Activated B cell treated with CpG ODN at 0.5 μM for 24 hours (primary cell): ENCODE measurements at regions not wholly inside any gene's neighbourhood (a gene's known extent, or its start where the extent isn't known, plus 50 kb on each side); places are given as distances from the start of the nearest gene placed in this dataset.
"Not testable (repeated sequence)": the region's sequence is repeated elsewhere in the genome, so short reads cannot be mapped to it uniquely, and the experiment has no call there.

Experiments used
- ATAC-seq: fragments of 200-7000 bp; cut with Tn5 transposase; one replicate; pipeline ENCODE4 v1.10.0; 2021; ENCODE audit warnings: low read depth, mild to moderate bottlenecking, moderate library complexity
- CTCF ChIA-PET: fragments of 350-600 bp; sonication (Branson Sonifier 250); formaldehyde crosslinking; loops from one replicate; lab custom pipeline; 2021; ENCODE audit warnings: antibody characterized with exemption; lab: Charles Lee
- POLR2A ChIA-PET: fragments of 350-600 bp; sonication (Branson Sonifier 250); formaldehyde crosslinking; loops from one replicate; lab custom pipeline; 2021; ENCODE audit warnings: antibody characterized with exemption; lab: Charles Lee
- DNase-seq: peaks from one replicate; pipeline ENCODE4 v3.0.0; 2022
- H3K27ac Mint-ChIP-seq: one replicate; pipeline ENCODE4 v1.8.0; 2020; ENCODE audit warnings: mixed read lengths
- H3K27me3 Mint-ChIP-seq: one replicate; pipeline ENCODE4 v1.8.0; 2021; ENCODE audit warnings: mixed read lengths
- H3K36me3 Mint-ChIP-seq: one replicate; pipeline ENCODE4 v1.8.0; 2021; ENCODE audit warnings: low read depth, mixed read lengths
- H3K4me1 Mint-ChIP-seq: one replicate; pipeline ENCODE4 v1.8.0; 2021; ENCODE audit warnings: mixed read lengths
- H3K4me3 Mint-ChIP-seq: one replicate; pipeline ENCODE4 v1.8.0; 2020; ENCODE audit warnings: mild to moderate bottlenecking, mixed read lengths
- H3K9me3 Mint-ChIP-seq: one replicate; pipeline ENCODE4 v1.8.0; 2020; ENCODE audit warnings: mixed read lengths
- intact Hi-C: fragments of 100-400 bp; cut with micrococcal nuclease; formaldehyde crosslinking; loops from one replicate; pipeline ENCODE4 v1.15.1; 2024
- TF ChIP-seq, protein P1 (sequence below): fragments of 200-600 bp; IDR thresholded peaks from one replicate; pipeline ENCODE4 v1.8.0; 2022; ENCODE audit warnings: antibody characterized with exemption, mild to moderate bottlenecking

DNA sequence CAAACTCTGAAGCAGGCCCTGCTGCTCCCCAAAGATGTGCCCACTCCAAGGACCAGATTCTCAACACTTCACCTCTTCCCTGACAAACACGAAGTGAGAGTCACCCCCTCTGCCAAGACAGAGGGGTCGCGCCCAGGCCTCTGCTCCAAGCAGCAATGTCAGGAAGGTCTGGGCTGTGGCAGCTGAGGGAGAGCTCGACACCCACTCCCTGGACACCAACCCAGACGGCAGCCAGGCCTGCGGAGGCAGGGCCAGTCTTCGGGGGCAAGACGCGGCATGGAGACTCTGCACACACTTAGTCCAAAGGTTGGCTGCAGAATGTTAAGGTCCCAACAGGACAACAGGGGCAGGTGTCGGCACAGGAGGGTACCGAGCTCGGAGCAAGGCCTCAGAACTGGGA lies 144.2 kb downstream of the DLL1 start:
- DNase-seq (no peak), ATAC-seq (no peak)
- Mint-ChIP-seq H3K27ac (no peak overlapping the region), H3K4me3 (no peak overlapping the region), H3K36me3 (no peaks in the 10 kb centered on the region), H3K27me3 (peaks cover 23% of the 10 kb centered on the region), H3K4me1 (peaks cover 22% of the 10 kb centered on the region), H3K9me3 (peaks cover 11% of the 10 kb centered on the region)
- TF ChIP-seq, protein P1, sequence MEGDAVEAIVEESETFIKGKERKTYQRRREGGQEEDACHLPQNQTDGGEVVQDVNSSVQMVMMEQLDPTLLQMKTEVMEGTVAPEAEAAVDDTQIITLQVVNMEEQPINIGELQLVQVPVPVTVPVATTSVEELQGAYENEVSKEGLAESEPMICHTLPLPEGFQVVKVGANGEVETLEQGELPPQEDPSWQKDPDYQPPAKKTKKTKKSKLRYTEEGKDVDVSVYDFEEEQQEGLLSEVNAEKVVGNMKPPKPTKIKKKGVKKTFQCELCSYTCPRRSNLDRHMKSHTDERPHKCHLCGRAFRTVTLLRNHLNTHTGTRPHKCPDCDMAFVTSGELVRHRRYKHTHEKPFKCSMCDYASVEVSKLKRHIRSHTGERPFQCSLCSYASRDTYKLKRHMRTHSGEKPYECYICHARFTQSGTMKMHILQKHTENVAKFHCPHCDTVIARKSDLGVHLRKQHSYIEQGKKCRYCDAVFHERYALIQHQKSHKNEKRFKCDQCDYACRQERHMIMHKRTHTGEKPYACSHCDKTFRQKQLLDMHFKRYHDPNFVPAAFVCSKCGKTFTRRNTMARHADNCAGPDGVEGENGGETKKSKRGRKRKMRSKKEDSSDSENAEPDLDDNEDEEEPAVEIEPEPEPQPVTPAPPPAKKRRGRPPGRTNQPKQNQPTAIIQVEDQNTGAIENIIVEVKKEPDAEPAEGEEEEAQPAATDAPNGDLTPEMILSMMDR = no peak
- ChIA-PET CTCF (no interaction called here), POLR2A (no interaction called here)
- intact Hi-C loops = no loop called here

DNA sequence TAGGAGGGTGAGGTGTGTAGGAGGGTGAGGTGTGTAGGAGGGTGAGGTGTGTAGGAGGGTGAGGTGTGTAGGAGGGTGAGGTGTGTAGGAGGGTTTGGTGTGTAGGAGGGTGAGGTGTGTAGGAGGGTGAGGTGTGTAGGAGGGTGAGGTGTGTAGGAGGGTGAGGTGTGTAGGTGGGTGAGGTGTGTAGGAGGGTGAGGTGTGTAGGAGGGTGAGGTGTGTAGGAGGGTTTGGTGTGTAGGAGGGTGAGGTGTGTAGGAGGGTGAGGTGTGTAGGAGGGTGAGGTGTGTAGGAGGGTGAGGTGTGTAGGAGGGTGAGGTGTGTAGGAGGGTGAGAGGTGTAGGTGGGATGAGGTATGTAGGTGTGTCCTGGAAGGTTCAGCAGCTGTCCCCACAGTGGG lies 144.7 kb downstream of the DLL1 start:
- ATAC-seq, H3K36me3 Mint-ChIP-seq, intact Hi-C loops, POLR2A ChIA-PET, CTCF ChIA-PET, H3K27ac Mint-ChIP-seq, DNase-seq, H3K4me3 Mint-ChIP-seq: not testable (repeated sequence)
- peaks cover 17% of the 10 kb centered on the region for H3K27me3 Mint-ChIP-seq
- peaks cover 11% of the 10 kb centered on the region for H3K9me3 Mint-ChIP-seq
- peaks cover 22% of the 10 kb centered on the region for H3K4me1 Mint-ChIP-seq

DNA sequence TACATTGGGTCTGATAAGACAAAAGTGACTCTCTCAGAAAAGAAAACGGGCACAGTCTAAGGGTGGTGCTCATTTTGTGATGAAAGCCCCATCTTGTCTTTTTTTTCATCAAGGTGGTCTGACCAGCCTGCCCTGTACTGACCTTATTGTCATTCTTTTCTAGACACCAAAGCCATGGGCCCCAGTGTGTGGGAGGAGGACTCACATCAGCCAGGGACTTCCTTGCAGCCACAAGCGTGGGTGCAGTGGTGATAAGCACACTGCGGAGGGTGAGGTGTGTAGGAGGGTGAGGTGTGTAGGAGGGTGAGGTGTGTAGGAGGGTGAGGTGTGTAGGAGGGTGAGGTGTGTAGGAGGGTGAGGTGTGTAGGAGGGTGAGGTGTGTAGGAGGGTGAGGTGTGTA lies 145.2 kb downstream of the DLL1 start:
- intact Hi-C loops, CTCF ChIA-PET, ATAC-seq, POLR2A ChIA-PET, DNase-seq, H3K4me3 Mint-ChIP-seq, H3K36me3 Mint-ChIP-seq, H3K27ac Mint-ChIP-seq: not testable (repeated sequence)
- Mint-ChIP-seq H3K4me1 (peaks cover 22% of the 10 kb centered on the region), H3K9me3 (peaks cover 11% of the 10 kb centered on the region), H3K27me3 (peaks cover 15% of the 10 kb centered on the region)

DNA sequence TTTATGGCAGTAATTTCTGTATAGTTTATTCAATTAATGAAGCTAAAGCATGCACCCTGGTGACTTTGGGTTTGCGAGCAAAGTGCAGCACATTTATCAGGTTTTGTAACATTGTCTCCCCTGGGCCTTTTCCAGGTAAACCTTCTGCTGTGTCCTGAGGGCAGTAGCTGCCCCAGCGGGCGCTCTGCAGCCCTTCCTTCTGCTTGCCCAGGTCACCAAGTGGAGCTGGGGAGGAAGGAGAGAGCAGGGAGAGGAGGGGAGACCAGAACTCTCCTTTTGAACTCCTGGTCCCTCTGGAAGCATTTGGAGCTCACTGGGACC lies 145.6 kb downstream of the DLL1 start:
- Mint-ChIP-seq H3K4me1 (peaks cover 22% of the 10 kb centered on the region), H3K4me3 (no peak overlapping the region), H3K36me3 (no peaks in the 10 kb centered on the region), H3K27ac (no peak overlapping the region), H3K9me3 (peaks cover 11% of the 10 kb centered on the region), H3K27me3 (peaks cover 13% of the 10 kb centered on the region)
- DNase-seq (no peak), ATAC-seq (no peak)
- TF ChIP-seq, protein P1 = no peak
- ChIA-PET POLR2A (no interaction called here), CTCF (no interaction called here)
- intact Hi-C loops = no loop called here

DNA sequence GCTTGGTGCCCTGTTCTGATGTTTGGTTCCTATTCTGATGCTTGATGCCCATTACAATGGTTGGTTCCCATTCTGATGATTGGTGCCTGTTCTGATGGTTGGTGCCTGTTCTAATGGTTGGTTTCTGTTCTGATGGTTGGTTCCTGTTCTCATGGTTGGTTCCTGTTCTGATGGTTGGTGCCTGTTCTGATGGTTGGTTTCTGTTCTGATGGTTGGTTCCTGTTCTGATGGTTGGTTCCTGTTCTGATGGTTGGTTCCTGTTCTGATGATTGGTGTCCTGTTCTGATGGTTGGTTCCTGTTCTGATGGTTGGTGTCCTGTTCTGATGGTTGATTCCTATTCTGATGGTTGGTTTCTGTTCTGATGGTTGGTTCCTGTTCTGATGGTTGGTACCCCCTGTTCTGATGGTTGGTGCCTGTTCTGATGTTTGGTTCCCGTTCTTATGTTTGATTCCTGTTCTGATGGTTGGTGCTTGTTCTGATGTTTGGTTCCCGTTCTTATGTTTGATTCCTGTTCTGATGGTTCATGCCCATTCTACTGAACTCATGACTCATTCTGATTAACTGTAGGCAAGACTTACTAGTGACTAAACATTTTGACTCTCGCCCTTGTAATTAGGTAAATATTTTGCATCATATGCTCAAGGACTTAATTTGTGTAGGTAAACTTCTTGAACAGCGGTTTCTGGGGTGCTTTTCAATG lies 146.2 kb downstream of the DLL1 start:
- no peak for ATAC-seq
- TF ChIP-seq, protein P1 = no peak
- H3K4me3 Mint-ChIP-seq = no peak overlapping the region
- peaks cover 13% of the 10 kb centered on the region for H3K27me3 Mint-ChIP-seq
- H3K36me3 Mint-ChIP-seq = no peaks in the 10 kb centered on the region
- H3K4me1 Mint-ChIP-seq = peaks cover 22% of the 10 kb centered on the region
- no peak for DNase-seq
- peaks cover 11% of the 10 kb centered on the region for H3K9me3 Mint-ChIP-seq
- intact Hi-C loops = no loop called here
- ChIA-PET CTCF (no interaction called here), POLR2A (no interaction called here)
- H3K27ac Mint-ChIP-seq = no peak overlapping the region

DNA sequence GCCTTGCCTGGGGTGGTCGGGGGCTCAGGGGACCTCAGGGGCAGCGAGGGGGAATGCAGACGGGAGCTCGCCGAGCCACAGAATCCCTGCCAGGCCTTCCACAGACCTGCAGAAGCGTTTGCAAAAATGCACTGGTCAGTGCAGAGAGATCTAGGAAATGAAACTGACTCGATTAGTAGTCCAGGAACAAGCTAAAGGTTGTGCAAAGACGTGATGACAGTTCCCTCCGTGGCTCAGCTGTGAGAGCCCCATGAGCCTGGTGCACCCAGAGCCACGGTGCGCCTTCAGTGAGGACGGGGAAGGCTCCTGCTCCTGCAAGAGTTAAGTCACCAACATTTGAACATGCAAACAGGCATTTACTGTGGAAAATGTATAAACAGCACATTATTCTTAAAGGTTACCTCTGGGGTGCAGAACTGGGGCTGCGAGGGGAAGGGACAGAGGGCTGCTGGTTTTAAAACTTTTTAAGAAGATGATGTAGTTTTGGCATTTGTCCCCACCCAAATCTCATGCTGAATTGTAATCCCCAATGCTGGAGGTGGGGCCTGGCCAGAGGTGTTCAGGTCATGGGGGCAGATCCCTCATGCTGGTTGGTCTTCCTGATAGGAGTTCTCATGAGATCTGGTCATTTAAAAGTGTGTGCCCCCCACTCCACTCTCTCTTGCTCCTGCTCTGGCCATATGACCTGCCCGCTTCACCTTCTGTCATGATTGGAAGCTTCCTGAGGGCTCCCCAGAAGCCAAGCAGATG lies 147.3 kb downstream of the DLL1 start:
- TF ChIP-seq, protein P1 = no peak
- H3K36me3 Mint-ChIP-seq = no peaks in the 10 kb centered on the region
- no peak for DNase-seq
- intact Hi-C loops = no loop called here
- POLR2A ChIA-PET = no interaction called here
- CTCF ChIA-PET = no interaction called here
- H3K27me3 Mint-ChIP-seq = peaks cover 3% of the 10 kb centered on the region
- no peak overlapping the region for H3K27ac Mint-ChIP-seq
- peaks cover 21% of the 10 kb centered on the region for H3K4me1 Mint-ChIP-seq
- H3K9me3 Mint-ChIP-seq = peaks cover 11% of the 10 kb centered on the region
- ATAC-seq = no peak
- no peak overlapping the region for H3K4me3 Mint-ChIP-seq
